ENCODE measurements at regions not wholly inside any gene's neighbourhood (a gene's known extent, or its start where the extent isn't known, plus 50 kb on each side); places are given as distances from the start of the nearest gene placed in this dataset.

DNA sequence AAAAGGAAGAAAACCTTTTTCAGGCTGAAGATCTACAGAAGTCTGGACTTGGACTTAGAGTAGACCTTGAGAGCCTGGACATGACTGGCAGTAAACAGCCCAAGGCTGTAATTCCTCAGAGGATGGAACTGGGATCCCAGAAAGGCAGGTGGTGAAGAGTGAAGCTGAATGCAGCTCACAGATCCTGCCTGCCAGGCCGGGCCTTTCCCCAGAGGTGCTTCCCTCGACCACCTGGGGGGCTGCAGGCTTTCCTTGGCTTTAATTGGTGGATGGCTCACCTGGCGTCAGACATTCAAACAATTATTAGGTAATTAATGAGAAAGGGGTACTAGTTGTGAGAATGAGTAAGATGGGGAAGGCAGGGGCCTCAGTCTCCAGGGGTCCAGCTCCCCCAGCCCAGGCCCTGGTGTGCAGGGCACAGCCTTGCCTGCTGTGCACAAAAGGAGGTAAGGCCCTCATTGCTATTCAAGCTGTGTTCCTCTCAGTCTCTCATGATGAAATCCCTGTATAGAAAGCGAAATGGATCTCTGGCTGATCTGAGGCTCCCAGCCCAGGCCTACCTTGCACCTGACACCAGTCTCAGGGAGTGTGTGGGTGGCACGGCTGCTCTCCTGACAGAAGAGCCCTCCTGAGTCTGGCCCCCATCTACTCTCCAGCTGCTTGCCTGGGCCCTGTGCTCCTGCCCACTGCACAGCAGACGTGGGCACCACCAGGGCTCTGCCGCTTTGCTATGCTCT is 63.0 kb upstream of the TCL1A start:
- Histone ChIP-seq H3K27me3 (ENCODE audit: control insufficient read depth in 2 of 2, insufficient read depth in 2 of 2, low read length in 2 of 2) (no peaks in the 10 kb centered on the region), H3K4me2 (ENCODE audit: insufficient read depth, low read length) (no peak overlapping the region), H3K9me1 (ENCODE audit: control insufficient read depth, insufficient read depth, low read length) (no peaks in the 10 kb centered on the region), H3K9ac (ENCODE audit: insufficient read depth in 1 of 2, low read depth in 2 of 2, low read length in 2 of 2) (no peak overlapping the region), H3K36me3 (ENCODE audit: control insufficient read depth, insufficient read depth, low read length) (no peaks in the 10 kb centered on the region), H4K20me1 (replicated peaks; ENCODE audit: control insufficient read depth, insufficient read depth, low read length) (0 out of 2 replicates have a peak, but pooled peaks cover 4% of the 10 kb centered on the region), H3K4me3 (no peak overlapping the region), H3K79me2 (ENCODE audit: control insufficient read depth, insufficient read depth, low read length) (no peaks in the 10 kb centered on the region), H3K4me1 (replicated peaks in 1 of 2; ENCODE audit: control insufficient read depth in 2 of 2, insufficient read depth in 2 of 2, low read length in 2 of 2) (no peaks in the 10 kb centered on the region), H3K9me3 (replicated peaks; ENCODE audit: control insufficient read depth, insufficient read depth, low read depth, low read length) (no peaks in the 10 kb centered on the region), H2AFZ (ENCODE audit: low read depth, low read length) (no peak overlapping the region), H3K27ac (ENCODE audit: extremely low read depth, low read depth, low read length) (no peak overlapping the region)
- in situ Hi-C loops (cut with MboI): no loop called here
- intact Hi-C loops (cut with micrococcal nuclease): no loop called here
- FAIRE-seq (no peak), DNase-seq (ENCODE audit: extremely low read depth in 1 of 4, low spot score in 3 of 4) (no peak), ATAC-seq (no peak)
- ChIA-PET POLR2A (no interaction called here), CTCF (ENCODE audit: low intra/inter-chr PET ratio) (no interaction called here)
- 3% methylated on average over 4 of the region's 7 CpGs for WGBS (ENCODE audit: insufficient coverage, low coverage, missing lambda C conversion rate)
- no TSS peak for BruUV-seq (replicated peaks)
- TF ChIP-seq ZNF696 (CRISPR knock-in tag; conservative IDR thresholded peaks at IDR 0.05): no peak
- no peak for TF ChIP-seq HNRNPLL (IDR thresholded peaks at IDR 0.05; ENCODE audit: low read depth, low read length, poor library complexity, severe bottlenecking)
- no peak for TF ChIP-seq BCL6 (CRISPR knock-in tag; IDR thresholded peaks at IDR 0.05)
- TF ChIP-seq, protein P1, sequence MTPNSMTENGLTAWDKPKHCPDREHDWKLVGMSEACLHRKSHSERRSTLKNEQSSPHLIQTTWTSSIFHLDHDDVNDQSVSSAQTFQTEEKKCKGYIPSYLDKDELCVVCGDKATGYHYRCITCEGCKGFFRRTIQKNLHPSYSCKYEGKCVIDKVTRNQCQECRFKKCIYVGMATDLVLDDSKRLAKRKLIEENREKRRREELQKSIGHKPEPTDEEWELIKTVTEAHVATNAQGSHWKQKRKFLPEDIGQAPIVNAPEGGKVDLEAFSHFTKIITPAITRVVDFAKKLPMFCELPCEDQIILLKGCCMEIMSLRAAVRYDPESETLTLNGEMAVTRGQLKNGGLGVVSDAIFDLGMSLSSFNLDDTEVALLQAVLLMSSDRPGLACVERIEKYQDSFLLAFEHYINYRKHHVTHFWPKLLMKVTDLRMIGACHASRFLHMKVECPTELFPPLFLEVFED (CRISPR knock-in tag; conservative IDR thresholded peaks at IDR 0.05): no peak
- no peak for TF ChIP-seq GABPB2 (CRISPR knock-in tag; conservative IDR thresholded peaks at IDR 0.05)
- TF ChIP-seq GATAD2A (IDR thresholded peaks at IDR 0.05): no peak
- no peak for TF ChIP-seq SPI1 (IDR thresholded peaks at IDR 0.05; ENCODE audit: borderline replicate concordance, low read depth, low read length)
- TF ChIP-seq POLR3G (IDR thresholded peaks at IDR 0.05; ENCODE audit: extremely low read depth, insufficient read length, insufficient replicate concordance): no peak
- TF ChIP-seq ZNF23 (CRISPR knock-in tag; IDR thresholded peaks at IDR 0.05): no peak
- no peak for TF ChIP-seq L3MBTL2 (IDR thresholded peaks at IDR 0.05)
- no peak for TF ChIP-seq MAFG (tag; conservative IDR thresholded peaks at IDR 0.05)
- no peak for TF ChIP-seq HMGN3 (IDR thresholded peaks at IDR 0.05; ENCODE audit: borderline replicate concordance, extremely low read depth, insufficient read length, low read depth, low read length)
- no peak for TF ChIP-seq CBX1 (IDR thresholded peaks at IDR 0.05; ENCODE audit: low read depth)
- TF ChIP-seq VEZF1 (CRISPR knock-in tag; IDR thresholded peaks at IDR 0.05): no peak
- TF ChIP-seq ZNF695 (CRISPR knock-in tag; IDR thresholded peaks at IDR 0.05): no peak
- TF ChIP-seq U2AF1 (optimal IDR thresholded peaks at IDR 0.05; ENCODE audit: low read depth, low read length): no peak
- no peak for TF ChIP-seq TCF7L2 (IDR thresholded peaks at IDR 0.05; ENCODE audit: low read depth, low read length)
- TF ChIP-seq SP1 (CRISPR knock-in tag; IDR thresholded peaks at IDR 0.05): no peak

Measured in K562 (cell line).